Loucy (cell line): ENCODE measurements at regions not wholly inside any gene's neighbourhood (a gene's known extent, or its start where the extent isn't known, plus 50 kb on each side); places are given as distances from the start of the nearest gene placed in this dataset.

Source experiments
- CTCF ChIP-seq: fragments of 200-600 bp; sonication (generic); conservative IDR thresholded peaks from 2 replicates; pipeline ENCODE4 v1.5.1; 2014; ENCODE audit warnings: mild to moderate bottlenecking, antibody characterized with exemption, low read length
- EZH2phosphoT487 ChIP-seq: fragments of 200-600 bp; IDR thresholded peaks from 2 replicates; pipeline ENCODE4 v1.6.1; 2018; ENCODE audit warnings: antibody characterized with exemption, mild to moderate bottlenecking, moderate library complexity, borderline replicate concordance

GRCh38 chr1:65039066-65039465, 72.7 kb upstream of the JAK1 start:
- no peak for TF ChIP-seq CTCF
- no peak for TF ChIP-seq EZH2phosphoT487
